ENCODE measurements at regions not wholly inside any gene's neighbourhood (a gene's known extent, or its start where the extent isn't known, plus 50 kb on each side); places are given as distances from the start of the nearest gene placed in this dataset.
"Not testable (repeated sequence)": the region's sequence is repeated elsewhere in the genome, so short reads cannot be mapped to it uniquely, and the experiment has no call there.

DNA sequence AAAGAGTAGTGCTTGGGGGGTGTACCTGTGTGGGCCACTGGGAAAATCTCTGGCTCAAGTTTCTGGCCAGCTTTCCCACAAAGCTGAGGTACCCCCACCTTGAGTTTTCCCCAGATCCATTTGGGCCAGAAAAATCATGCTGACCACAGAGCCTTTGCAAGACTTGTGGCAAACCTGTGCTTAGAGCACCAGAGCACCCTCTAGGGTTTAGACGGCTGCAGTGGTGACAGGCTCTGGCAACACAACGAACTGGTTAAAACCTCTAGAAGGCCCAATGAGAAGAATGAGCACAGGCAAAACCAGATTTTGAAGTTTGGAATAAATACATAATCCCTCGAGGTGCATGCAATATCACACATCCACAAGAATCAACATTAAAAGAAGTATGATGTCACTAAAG, 290.7 kb upstream of the FOLH1 start:
- DNase-seq = no peak
- H3K4me1 ChIP-seq = no peaks in the 10 kb centered on the region
- TF ChIP-seq, protein P1, sequence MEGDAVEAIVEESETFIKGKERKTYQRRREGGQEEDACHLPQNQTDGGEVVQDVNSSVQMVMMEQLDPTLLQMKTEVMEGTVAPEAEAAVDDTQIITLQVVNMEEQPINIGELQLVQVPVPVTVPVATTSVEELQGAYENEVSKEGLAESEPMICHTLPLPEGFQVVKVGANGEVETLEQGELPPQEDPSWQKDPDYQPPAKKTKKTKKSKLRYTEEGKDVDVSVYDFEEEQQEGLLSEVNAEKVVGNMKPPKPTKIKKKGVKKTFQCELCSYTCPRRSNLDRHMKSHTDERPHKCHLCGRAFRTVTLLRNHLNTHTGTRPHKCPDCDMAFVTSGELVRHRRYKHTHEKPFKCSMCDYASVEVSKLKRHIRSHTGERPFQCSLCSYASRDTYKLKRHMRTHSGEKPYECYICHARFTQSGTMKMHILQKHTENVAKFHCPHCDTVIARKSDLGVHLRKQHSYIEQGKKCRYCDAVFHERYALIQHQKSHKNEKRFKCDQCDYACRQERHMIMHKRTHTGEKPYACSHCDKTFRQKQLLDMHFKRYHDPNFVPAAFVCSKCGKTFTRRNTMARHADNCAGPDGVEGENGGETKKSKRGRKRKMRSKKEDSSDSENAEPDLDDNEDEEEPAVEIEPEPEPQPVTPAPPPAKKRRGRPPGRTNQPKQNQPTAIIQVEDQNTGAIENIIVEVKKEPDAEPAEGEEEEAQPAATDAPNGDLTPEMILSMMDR (IDR thresholded peaks at IDR 0.05; ENCODE audit: low read depth, low read length) = no peak
- no peak overlapping the region for H3K4me3 ChIP-seq (ENCODE audit: low read depth, low read length)
- H3K9me3 ChIP-seq = no peaks in the 10 kb centered on the region
- no peaks in the 10 kb centered on the region for H3K27me3 ChIP-seq
- no peaks in the 10 kb centered on the region for H3K36me3 ChIP-seq

DNA sequence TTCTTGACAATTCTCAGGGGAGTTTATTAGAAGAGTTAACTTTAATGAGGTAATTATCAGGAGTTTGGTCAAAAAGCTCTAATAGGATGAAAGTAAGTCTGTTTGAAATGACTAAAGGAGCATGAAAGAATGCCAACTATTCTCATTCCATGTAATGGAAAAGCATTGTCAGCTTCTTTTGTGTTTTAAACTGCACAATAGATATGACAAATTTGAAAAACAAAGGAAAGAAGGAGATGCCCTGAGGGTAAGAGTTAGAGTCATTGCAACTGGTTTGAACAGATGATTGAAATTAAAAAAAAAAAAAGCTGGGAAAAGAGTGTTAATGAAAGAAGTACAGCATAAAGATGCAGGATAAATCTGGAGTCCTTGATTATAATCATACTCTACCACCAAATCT, 296.8 kb upstream of the FOLH1 start:
- no peaks in the 10 kb centered on the region for H3K4me1 ChIP-seq
- no peak for DNase-seq
- TF ChIP-seq, protein P1 (IDR thresholded peaks at IDR 0.05; ENCODE audit: low read depth, low read length) = no peak
- H3K4me3 ChIP-seq (ENCODE audit: low read depth, low read length) = no peak overlapping the region
- H3K27me3 ChIP-seq = no peaks in the 10 kb centered on the region
- no peaks in the 10 kb centered on the region for H3K36me3 ChIP-seq
- H3K9me3 ChIP-seq = no peaks in the 10 kb centered on the region

DNA sequence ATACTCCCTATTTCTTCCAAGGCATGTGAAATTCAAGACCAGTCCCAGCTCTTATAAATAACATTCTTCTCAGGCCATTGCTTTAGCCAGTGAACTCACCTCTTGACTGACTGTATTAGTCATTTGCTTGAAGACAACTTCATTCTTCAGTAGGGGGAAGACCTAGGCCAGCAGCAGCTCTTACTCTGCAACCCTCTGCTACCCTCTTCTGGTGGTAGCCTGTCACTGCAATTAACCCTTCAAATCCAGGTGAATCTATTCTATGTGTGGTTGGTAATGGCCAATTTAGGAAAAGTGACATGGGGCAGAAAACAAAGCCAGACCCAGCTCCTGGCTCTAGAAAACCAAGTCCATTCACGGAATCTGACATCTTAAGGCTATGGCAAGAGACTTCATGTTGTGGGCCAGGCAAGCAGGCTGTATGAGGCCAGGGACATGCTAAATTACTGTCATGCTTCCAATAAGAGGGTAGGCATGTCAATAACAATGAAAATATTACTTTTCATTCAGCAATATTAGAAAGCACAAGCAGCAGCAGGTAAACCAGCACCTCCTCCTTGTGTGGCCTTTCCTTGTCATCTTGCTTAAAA, 317.9 kb upstream of the FOLH1 start:
- H3K9me3 ChIP-seq; H3K4me1 ChIP-seq; H3K4me3 ChIP-seq (ENCODE audit: low read depth, low read length); DNase-seq; H3K36me3 ChIP-seq; H3K27me3 ChIP-seq: not testable (repeated sequence)
- TF ChIP-seq, protein P1 (IDR thresholded peaks at IDR 0.05; ENCODE audit: low read depth, low read length) = peak; percentile 45

DNA sequence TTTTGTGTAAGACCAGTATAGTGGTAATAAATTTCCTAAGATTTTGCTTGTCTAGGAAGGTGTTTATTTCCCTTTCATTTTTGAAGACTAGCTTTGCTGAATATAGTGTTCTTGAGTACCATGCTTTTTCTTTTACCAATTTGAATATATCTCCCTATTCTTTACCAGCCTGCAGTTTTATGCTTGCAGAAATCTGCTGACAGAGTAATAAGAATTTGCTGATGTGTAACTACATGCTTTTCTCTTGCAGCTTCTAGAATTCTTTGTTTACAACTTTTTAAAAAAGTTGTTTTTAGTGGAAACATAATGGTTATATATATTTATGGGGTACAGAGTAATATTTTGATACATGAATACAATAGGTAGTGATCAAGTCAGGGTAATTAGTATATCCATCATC, 324.8 kb upstream of the FOLH1 start:
- Histone ChIP-seq H3K4me3 (ENCODE audit: low read depth, low read length) (no peak overlapping the region), H3K9me3 (no peaks in the 10 kb centered on the region), H3K36me3 (no peaks in the 10 kb centered on the region), H3K4me1 (no peaks in the 10 kb centered on the region), H3K27me3 (no peaks in the 10 kb centered on the region)
- no peak for DNase-seq
- TF ChIP-seq, protein P1 (IDR thresholded peaks at IDR 0.05; ENCODE audit: low read depth, low read length) = no peak

DNA sequence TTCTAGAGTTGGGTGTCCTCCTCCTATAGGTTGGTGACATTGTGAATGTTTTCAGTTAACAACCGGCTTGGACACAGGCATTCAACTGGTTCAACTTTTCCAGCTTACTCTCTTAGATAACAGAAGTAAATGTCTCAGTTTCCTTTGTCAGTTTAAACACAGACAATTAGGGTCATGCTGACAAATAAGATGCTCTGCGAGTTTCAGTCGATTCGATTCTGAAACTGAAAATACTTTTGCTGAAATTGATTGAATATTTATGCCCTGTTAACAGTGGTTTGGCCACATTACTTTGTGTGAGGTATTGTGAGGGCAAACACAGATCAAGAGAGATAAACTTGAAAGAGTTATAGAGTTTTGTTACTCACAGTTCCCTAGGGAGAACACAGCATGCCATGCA, 330.5 kb upstream of the FOLH1 start:
- not testable (repeated sequence) for H3K9me3 ChIP-seq; H3K4me3 ChIP-seq (ENCODE audit: low read depth, low read length); DNase-seq; H3K4me1 ChIP-seq; H3K27me3 ChIP-seq; H3K36me3 ChIP-seq

DNA sequence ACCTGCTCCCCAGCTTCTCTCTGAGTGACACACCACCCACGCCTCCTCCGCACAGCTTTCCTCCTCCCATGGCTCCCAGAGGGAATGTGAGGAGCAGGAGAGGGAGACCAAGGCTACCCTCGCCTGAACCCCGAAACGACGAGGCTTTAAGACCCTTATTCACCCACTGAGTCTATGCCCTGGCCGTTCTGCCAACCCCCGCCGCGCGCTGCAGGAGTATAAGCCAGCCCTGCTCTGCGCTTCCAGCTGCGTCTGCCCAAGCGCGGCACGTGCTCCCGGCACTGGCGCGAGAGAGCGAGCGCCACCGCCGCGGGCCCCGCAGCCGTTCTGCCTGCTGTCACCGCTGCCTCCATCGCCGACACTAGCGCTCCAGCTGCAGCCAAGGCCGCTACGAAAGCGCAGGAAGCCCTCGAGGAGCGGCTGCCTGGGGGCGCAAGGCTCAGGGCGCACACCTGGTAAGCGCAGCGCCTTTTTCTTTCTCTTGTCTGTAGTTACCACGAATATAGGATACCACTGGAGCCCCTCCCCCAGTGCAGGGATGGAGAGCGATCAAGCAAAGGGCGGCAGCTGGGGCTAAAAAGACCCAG, 350.0 kb upstream of the FOLH1 start:
- H3K36me3 ChIP-seq; H3K4me3 ChIP-seq (ENCODE audit: low read depth, low read length); H3K9me3 ChIP-seq; H3K27me3 ChIP-seq; DNase-seq; H3K4me1 ChIP-seq: not testable (repeated sequence)

DNA sequence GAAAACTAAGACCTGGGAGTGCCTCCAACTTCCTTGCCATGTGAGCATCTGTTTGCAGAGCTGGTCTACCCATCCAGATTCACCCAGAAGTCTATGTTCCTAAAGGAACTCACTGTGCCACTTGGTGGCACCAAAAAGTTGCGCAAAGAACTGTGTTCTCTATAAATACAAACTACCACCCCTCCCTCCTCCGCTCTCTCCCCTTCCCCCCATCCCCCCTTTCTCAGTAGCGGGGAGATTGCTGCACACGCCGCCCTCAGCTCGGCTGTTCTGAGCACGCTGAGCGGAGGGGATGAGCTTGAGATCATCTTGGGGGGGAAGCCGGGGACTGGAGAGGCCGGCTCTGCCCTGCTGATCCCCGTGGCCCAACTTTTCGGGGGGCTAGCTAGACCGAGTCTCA, 352.2 kb upstream of the FOLH1 start:
- not testable (repeated sequence) for H3K36me3 ChIP-seq

DNA sequence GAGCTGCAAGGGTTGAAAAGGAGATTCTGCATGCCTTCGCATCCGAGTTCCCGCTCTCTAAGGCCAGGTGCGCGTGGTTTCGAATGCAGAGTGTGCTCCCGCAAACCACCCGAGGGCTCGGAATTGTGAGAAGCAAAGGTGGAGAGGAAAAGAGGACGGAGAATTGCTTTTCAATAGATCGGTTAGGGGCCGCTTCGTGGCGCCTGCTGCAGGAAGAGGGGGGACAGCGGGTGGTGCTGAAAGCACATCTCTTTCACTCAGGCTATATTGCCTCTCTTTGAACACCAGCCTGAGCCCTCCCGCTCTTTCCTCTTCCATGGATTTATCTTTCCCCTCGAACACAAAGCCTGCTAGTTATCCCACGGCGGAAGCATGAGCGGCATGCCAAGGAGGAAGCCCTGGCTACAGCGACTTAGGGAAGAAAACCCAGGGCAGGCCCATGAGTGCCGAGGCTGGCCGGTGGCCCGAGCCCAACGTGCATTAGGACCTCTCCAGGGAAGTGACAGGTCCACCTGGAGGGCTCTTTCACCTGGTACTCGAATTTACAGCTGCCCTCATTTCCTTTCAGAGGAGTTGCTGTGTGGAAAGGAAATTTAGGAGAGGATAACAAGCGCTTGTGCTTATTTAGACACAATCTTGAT, 353.0 kb upstream of the FOLH1 start:
- H3K36me3 ChIP-seq; H3K4me3 ChIP-seq (ENCODE audit: low read depth, low read length); H3K4me1 ChIP-seq; DNase-seq; H3K27me3 ChIP-seq; H3K9me3 ChIP-seq: not testable (repeated sequence)

More for the DNA sequence above, 352.2 kb upstream of the FOLH1 start:
- H3K9me3 ChIP-seq; H3K27me3 ChIP-seq; H3K4me1 ChIP-seq; DNase-seq; H3K4me3 ChIP-seq (ENCODE audit: low read depth, low read length): not testable (repeated sequence)

DNA sequence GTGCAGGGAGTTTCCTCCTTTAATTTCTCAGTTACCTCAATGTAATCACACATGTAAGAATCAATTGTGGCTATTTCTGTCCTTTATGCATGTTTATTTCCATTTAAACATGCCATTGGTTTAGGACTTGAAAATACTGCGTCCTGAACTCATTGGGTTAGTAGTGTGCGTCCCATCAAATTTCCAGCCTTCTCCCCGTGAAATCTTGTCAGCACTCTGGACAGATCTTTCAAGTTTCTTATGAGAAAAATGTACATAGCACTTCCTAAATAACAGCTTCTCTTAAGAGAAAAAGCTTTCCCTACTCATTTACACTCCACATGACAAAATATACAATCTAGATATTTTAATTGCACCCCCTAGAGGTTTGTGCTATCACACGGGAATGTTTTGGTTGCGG, 353.9 kb upstream of the FOLH1 start:
- H3K27me3 ChIP-seq; H3K4me3 ChIP-seq (ENCODE audit: low read depth, low read length); H3K4me1 ChIP-seq; H3K9me3 ChIP-seq; H3K36me3 ChIP-seq; DNase-seq: not testable (repeated sequence)

DNA sequence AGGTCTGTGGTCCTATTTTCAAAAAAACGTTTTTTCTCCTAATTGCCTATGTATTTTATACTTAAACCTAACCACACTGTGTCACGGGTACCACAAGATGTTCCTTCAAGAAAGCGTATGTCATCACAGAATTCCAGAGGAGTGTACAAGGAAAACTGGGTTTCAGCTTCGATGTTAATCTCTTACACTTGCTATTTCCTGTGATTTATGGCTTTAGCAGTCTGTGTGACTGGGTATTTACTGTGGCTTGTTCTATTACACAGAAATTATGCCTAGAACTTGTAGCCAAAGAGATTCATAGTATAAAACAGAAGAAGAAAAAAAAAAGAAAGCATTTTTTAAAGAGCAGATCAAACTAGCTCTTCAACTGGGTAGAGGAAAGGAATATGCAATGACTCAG, 371.1 kb upstream of the FOLH1 start:
- not testable (repeated sequence) for DNase-seq; H3K4me1 ChIP-seq; H3K4me3 ChIP-seq (ENCODE audit: low read depth, low read length); H3K27me3 ChIP-seq; H3K36me3 ChIP-seq; H3K9me3 ChIP-seq

DNA sequence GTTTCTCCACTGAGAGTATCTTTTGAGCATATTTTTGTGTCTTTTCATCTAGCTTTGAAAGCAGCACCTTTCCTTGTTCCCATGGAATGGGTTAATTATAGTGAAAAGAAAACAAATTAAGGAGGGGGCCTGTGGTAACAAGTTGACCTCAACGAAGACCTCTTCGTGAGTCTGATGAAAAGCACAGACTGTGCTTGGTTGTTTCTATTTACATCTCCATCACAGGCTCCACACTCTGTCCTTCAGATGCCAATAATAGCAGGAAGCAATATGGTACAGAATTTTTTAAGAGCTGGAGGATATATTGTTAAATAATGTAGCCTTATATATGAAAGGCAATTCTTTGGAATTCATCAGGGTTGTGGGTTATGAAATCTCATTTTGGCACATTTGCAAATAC, 366.7 kb upstream of the OR4C13 start:
- not testable (repeated sequence) for H3K4me1 ChIP-seq; H3K36me3 ChIP-seq; H3K9me3 ChIP-seq; H3K4me3 ChIP-seq (ENCODE audit: low read depth, low read length); H3K27me3 ChIP-seq; DNase-seq

DNA sequence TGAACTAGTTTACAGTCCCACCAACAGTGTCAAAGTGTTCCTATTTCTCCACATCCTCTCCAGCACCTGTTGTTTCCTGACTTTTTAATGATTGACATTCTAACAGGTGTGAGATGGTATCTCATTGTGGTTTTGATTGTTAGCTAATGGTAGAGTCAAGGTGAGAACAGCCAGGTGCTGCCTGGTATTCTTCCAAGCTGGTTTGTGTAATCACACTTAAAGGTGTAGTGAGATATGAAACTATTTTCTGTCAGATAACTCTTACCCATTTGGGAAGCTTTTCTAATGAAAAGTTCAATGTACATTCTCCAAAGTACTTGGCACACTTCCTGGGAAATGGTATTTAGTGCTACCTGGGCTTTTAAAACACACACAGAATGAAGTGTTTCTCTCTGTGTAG, 343.3 kb upstream of the OR4C13 start:
- H3K36me3 ChIP-seq; H3K27me3 ChIP-seq; H3K4me1 ChIP-seq; DNase-seq; H3K9me3 ChIP-seq; H3K4me3 ChIP-seq (ENCODE audit: low read depth, low read length): not testable (repeated sequence)

Data from BE2C (cell line).